Colon (tissue), 2 donors: ENCODE measurements at regions not wholly inside any gene's neighbourhood (a gene's known extent, or its start where the extent isn't known, plus 50 kb on each side); places are given as distances from the start of the nearest gene placed in this dataset.

Experiments used
- FAIRE-seq: peaks from 2 replicates; lab custom pipeline; 2012; peaks lifted over from hg19 to GRCh38; lab: Jason Lieb, UNC
- donor health status: control.
- donor health status: control.

DNA sequence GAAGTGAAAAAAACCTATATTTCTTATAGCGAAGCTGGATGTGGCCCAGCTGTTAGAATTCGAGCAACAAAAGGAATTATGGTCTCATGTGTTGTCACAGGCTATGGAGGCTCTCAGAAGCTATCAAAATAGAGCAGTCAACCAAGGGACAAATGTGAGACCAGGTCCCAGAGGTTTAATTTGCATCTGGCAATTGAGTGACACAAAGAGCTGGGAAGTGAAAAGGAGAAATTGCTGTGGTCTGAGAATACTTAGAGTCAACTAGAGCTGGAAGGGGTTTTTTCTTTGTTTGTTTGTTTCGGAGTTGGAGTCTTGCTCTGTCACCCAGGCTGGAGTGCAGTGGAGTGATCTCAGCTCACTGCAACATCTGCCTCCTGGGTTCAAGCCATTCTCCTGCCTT is 61.3 kb upstream of the SMAD3 start:
- FAIRE-seq: no peak

DNA sequence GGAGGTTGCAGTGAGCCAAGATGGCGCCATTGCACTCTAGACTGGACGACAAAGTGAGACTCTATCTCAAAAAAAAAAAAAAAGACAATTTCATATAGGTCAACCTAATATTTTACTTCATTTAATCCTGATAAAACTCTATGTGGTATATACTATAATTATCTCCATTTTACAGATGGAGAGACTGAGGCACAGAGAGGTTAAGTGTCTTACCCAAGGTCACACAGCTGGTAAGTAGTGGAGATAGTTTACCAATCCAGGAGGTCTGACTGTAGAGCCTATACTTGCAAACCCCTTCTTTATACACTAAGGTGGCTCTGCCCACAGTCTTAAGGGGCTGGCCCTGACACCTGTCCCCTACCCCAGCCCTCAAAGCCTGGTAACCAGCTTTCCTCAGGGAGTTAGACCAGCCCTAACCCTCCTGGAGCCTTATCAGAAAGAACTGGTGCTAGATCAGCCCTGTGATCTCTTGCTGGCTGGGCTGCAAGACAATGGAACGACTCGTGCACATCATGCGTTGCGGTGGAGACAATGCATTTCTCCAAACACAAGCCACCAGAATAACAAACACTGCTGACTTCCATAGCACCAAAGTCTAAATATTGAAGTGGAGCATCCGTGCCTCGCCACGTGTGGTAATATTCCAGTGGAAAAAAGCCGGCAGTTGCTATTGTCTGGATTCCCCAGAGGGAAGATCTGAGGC is 60.0 kb upstream of the SMAD3 start:
- no peak for FAIRE-seq

DNA sequence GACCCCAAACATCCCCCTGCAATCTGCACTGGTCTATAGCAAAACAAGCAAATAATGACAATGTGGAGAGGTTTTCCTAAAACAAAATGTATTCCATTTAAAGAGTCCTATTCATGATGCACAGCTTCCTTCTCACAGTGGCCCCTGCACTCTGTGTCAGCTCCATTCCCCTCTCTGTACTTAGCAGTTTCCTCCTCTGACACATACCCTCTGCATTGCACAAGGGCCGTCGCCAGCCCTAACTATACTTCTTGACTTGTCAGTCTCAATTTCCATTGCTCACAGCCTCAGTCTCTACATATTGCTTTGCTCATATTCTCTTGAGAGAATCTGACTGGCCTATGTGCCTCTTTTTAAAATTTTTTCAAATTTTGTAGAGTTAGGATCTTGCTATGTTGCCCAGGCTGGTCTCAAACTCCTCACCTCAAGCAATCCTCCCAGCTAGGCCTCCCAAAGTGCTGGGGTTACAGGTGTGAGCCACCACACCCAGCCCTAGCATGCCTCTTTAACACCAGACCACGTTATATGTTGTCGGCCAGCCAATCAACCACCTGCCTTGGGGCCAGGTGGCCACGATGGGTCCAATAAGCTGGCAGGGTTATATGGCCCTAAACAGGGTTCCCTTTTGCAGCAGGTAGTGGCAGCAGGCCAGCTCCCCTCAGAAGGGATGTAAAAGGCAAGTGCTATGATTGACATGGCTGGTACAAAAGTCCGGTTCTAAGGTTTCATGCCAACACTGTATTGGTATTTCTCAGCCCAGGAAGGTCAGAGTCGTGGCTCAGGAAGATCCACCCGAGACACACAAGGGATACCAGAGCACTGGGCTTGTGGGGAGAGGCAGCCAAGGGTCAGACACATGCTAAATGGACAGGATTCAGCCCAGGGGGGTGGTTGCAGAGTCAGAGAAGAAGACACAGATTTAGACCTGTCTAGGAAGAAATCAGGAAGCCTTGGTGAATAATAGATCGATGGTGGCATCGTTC is 59.0 kb upstream of the SMAD3 start:
- no peak for FAIRE-seq

DNA sequence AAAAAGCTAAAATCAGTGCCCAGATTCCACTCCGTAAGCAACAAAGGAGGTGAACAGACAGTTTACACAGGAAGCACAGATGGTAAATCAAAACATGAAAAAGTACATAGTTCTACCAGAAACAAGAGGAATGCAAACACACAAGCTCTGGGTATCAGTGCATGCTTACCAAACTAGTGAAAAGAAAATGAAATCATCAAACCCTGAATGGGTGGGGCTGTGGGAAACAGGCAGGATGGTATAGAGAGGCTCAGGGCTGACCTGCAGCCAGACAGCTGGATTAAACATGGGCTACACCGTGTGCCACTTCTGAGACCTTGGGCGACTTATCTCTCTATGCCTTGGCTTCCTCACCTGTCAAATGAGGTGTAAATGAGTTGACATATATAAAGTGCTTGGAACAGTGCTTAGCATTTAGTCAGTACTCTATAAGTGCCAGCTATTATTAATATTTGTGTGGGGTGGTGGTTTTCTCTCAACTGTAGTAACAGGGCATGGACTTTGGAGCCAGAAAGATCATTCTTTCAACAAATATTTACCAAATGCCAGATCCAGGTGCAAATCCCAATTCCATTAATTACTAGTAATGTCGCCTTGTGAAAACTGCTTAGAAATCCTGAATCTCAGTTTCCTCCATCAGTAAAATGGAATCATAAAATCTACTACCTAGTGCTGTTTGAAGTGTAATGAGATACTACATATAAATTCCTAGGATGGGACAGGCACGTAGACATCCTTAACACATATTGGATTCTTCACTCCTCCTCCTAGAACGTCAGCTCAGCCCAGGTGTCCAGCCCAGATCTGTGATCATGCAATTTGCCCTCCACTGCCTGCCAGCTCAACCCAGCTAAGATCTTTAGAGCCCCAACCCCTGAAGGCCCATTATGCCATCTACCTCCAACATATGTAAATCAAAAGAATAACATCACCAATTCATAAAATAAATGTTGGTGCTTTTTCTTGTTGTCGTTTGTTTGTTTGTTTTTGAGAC is 55.5 kb upstream of the SMAD3 start:
- FAIRE-seq: no peak

DNA sequence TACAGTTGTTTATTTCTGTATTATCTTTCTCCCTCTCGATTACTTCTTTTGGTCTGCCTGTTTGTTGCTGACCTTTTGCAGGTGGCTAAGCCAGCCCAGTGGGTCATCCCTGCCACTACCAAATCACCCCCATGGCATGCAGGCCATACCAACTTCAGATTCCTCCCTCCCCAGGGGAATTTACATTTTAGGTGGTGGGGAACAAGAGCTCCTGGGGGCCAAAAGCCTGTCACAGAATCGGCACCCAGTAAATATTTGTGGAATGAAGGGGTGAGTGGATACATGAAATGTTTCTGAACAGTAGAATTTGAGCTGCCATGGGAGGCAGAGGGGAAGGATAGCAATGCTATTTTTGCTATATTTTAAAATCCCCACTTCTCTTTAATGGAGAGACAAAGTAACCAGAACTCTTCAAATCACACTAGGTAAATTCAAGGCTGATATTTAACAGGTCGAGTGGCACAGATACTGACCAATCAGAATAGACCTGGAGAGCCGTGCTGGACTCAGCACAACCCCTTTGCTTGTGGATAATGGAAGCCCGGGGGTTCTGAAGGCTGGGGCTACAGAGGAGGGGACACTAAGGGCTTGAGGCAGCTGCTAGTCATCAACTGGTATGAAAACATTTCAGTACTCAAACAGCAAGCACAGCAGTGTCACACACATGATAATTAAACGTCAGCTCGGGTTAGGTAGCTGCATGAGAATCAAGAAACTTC is 54.3 kb upstream of the SMAD3 start:
- no peak for FAIRE-seq

DNA sequence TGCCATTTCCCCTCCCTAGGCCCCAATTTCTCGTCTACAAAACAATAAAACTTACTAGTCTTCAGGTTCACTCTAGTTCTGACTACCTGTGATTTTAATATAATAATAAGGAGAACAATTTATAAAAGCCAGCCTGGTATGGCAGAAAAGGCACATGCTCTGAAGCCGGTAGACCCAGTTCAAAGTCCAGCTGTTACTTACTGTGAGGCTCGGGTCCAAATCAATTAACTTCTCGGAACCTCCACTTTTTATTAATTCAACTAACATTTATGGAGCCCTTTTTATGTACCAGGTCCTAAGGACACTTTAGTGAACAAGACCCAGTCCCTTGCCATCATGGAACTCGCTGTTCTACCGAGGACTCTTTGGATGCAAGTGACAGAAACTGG is 53.8 kb upstream of the SMAD3 start:
- FAIRE-seq: no peak

DNA sequence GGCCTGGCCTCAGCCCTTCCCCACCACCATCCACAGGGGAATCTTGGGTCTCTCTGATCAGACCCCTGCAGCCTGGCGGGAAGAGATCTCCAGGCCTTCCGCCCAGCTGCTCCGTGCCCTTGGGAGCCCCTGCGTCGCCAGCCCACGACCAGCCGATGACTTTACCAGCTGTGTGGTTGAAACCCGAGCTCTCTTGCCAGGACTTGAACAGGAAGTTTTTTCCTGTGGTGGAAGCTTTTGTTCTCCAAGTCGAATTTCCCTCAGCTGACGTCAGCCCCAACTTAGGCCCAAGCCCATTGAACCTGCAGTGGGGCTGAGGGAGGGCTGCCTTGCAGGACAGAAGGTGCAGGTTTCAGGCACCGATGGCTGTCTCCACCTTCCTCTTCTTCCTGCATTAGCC is 51.7 kb upstream of the SMAD3 start:
- FAIRE-seq: no peak
